ENCODE measurements at regions not wholly inside any gene's neighbourhood (a gene's known extent, or its start where the extent isn't known, plus 50 kb on each side); places are given as distances from the start of the nearest gene placed in this dataset.

DNA sequence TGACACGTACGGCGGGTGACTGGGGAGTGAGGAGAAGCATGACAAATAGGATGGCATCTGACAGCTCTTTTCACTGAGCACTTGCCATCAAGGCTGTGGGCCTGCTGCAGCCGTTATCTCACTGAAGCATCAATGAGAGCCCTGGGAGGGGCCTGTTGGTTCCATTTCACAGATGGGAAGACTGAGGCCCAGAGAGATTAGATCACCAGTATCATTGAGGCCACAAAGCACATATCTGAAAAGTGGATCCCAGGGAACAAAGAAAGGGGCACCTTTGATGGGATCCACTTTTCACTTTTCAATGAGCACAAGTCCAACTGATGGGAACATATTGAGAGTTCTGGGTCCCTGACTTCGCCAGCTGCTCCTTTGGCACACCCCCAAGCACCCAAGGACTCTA lies 144.4 kb upstream of the LHX1 start:
- POLR2A ChIA-PET (ENCODE audit: partially characterized antibody): interaction anchor here (1.5 kb wide), 1 partner anchor 12 kb away, joined by 4 read pairs; no protein-coding TSS in a partner anchor
- no peak overlapping the region for H3K4me2 ChIP-seq (ENCODE audit: insufficient read depth in 1 of 2, low read depth in 2 of 2, low read length in 2 of 2)
- DNase-seq (ENCODE audit: low read depth in 1 of 2, low spot score in 2 of 2) (no peak), FAIRE-seq (no peak)
- H3K56ac ChIP-seq (replicated peaks; ENCODE audit: insufficient read length, low read depth, low read length): no peak overlapping the region
- H4K5ac ChIP-seq (ENCODE audit: insufficient read length, low read depth, low read length): no peak overlapping the region
- no peak overlapping the region for H2AFZ ChIP-seq (ENCODE audit: low read length)
- no peak overlapping the region for H4K8ac ChIP-seq (ENCODE audit: extremely low read depth, insufficient read depth, low read length)
- TF ChIP-seq HDAC6 (IDR thresholded peaks at IDR 0.05; ENCODE audit: low read depth, low read length): no peak
- no peak for TF ChIP-seq RXRA (IDR thresholded peaks at IDR 0.05; ENCODE audit: insufficient read depth, low read depth, low read length)
- TF ChIP-seq KDM1A (IDR thresholded peaks at IDR 0.05; ENCODE audit: borderline replicate concordance, low read length): peak; percentile 77; the same call in 1 of the 2 replicates
- H2BK120ac ChIP-seq (replicated peaks; ENCODE audit: low read depth, low read length): no peak overlapping the region
- H3K23me2 ChIP-seq (ENCODE audit: low read depth, low read length): no peaks in the 10 kb centered on the region
- no peak overlapping the region for H3K14ac ChIP-seq (ENCODE audit: insufficient read length)
- no peak overlapping the region for H3K18ac ChIP-seq (ENCODE audit: extremely low read depth, low read length)
- H2BK5ac ChIP-seq (ENCODE audit: low read depth, low read length): no peak overlapping the region
- WGBS, 2 experiments (ENCODE audit: extremely low coverage in 1 of 2, insufficient coverage in 1 of 2, insufficient read length in 1 of 2, insufficient replicate concordance in 2 of 2, low coverage in 1 of 2, low lambda C conversion rate in 2 of 2, missing lambda C conversion rate in 1 of 2): 98% methylated on average over 5 of the region's 5 CpGs; no CpG with 5 or more reads in 1 of the 2 experiments
- H3K79me1 ChIP-seq (ENCODE audit: low read depth, low read length): peaks cover 2% of the 10 kb centered on the region; the same call in 1 of the 2 replicates
- H3K4ac ChIP-seq (replicated peaks; ENCODE audit: insufficient read length, low read depth, low read length): no peak overlapping the region
- CTCF ChIA-PET (ENCODE audit: partially characterized antibody): interaction anchor here (0.7 to 4.0 kb wide), 7 partner anchors 8 to 141 kb away, joined by 3 to 17 read pairs (median 3); no protein-coding TSS in a partner anchor
- H2BK12ac ChIP-seq (ENCODE audit: low read depth, low read length): no peak overlapping the region
- no peak overlapping the region for H2BK15ac ChIP-seq (ENCODE audit: low read length)
- no peak overlapping the region for H2BK20ac ChIP-seq (ENCODE audit: low read length)
- H3K9me3 ChIP-seq (ENCODE audit: insufficient read depth in 2 of 2, low read depth in 1 of 2, low read length in 1 of 2): no peaks in the 10 kb centered on the region
- H4K20me1 ChIP-seq (replicated peaks in 1 of 2; ENCODE audit: control insufficient read depth in 1 of 2, insufficient read depth in 2 of 2, low read length in 2 of 2): no peaks in the 10 kb centered on the region
- H3K4me1 ChIP-seq (replicated peaks in 1 of 4; ENCODE audit: control insufficient read depth in 3 of 4, insufficient read depth in 4 of 4, low read length in 3 of 4): peaks cover 6 to 14% (median 10%) of the 10 kb centered on the region in 4 experiments
- H3K23ac ChIP-seq (ENCODE audit: insufficient read length): no peak overlapping the region
- no peak overlapping the region for H4K91ac ChIP-seq (replicated peaks; ENCODE audit: insufficient read length, low read length)
- no peak overlapping the region for H3K4me3 ChIP-seq (ENCODE audit: extremely low read depth in 1 of 4, insufficient read depth in 2 of 4, low read depth in 3 of 4, low read length in 4 of 4)
- no peaks in the 10 kb centered on the region; a peak in 1 of 7 replicates for H3K27me3 ChIP-seq (replicated peaks in 1 of 4; ENCODE audit: control insufficient read depth in 3 of 4, extremely low read depth in 1 of 4, insufficient read depth in 3 of 4, low read length in 3 of 4)
- no peak overlapping the region for H2AK5ac ChIP-seq (ENCODE audit: low read depth, low read length)
- no peak overlapping the region for H3K9ac ChIP-seq (replicated peaks in 1 of 4; ENCODE audit: extremely low read depth in 1 of 4, low read depth in 3 of 4, low read length in 3 of 4)
- H3K79me2 ChIP-seq (ENCODE audit: control insufficient read depth in 1 of 2, insufficient read depth in 2 of 2, low read length in 2 of 2): no peaks in the 10 kb centered on the region
- no peaks in the 10 kb centered on the region for H3K36me3 ChIP-seq (ENCODE audit: control insufficient read depth in 2 of 4, insufficient read depth in 4 of 4, low read length in 3 of 4)
- no peak overlapping the region for H3K27ac ChIP-seq (ENCODE audit: low read depth, low read length)
